ENCODE measurements at regions not wholly inside any gene's neighbourhood (a gene's known extent, or its start where the extent isn't known, plus 50 kb on each side); places are given as distances from the start of the nearest gene placed in this dataset.

DNA sequence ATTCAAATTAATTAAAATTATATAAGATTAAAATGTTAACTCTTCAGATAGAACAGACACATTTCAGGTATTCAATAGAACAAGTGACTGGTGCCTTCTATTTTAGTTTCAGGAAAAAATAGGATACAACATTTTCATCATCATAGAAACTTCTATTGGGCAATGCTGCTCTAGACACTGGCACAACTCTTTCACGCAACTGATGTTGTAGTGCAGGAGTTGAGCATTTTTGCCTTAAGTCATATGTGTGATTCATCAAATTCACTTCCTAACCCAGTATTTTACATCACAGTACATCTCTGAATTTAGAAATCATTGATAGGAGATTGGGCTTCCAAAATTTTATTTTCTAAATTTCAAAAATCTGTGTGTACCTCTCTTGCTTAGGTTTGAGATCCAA, 215.4 kb upstream of the DIO2 start:
- TF ChIP-seq, protein P1, sequence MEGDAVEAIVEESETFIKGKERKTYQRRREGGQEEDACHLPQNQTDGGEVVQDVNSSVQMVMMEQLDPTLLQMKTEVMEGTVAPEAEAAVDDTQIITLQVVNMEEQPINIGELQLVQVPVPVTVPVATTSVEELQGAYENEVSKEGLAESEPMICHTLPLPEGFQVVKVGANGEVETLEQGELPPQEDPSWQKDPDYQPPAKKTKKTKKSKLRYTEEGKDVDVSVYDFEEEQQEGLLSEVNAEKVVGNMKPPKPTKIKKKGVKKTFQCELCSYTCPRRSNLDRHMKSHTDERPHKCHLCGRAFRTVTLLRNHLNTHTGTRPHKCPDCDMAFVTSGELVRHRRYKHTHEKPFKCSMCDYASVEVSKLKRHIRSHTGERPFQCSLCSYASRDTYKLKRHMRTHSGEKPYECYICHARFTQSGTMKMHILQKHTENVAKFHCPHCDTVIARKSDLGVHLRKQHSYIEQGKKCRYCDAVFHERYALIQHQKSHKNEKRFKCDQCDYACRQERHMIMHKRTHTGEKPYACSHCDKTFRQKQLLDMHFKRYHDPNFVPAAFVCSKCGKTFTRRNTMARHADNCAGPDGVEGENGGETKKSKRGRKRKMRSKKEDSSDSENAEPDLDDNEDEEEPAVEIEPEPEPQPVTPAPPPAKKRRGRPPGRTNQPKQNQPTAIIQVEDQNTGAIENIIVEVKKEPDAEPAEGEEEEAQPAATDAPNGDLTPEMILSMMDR (conservative IDR thresholded peaks at IDR 0.05; ENCODE audit: low read depth, low read length), result no peak
- TF ChIP-seq EZH2 (IDR thresholded peaks at IDR 0.05; ENCODE audit: borderline replicate concordance, low read depth, low read length, poor library complexity, severe bottlenecking), result no peak
